ENCODE measurements at regions not wholly inside any gene's neighbourhood (a gene's known extent, or its start where the extent isn't known, plus 50 kb on each side); places are given as distances from the start of the nearest gene placed in this dataset.

DNA sequence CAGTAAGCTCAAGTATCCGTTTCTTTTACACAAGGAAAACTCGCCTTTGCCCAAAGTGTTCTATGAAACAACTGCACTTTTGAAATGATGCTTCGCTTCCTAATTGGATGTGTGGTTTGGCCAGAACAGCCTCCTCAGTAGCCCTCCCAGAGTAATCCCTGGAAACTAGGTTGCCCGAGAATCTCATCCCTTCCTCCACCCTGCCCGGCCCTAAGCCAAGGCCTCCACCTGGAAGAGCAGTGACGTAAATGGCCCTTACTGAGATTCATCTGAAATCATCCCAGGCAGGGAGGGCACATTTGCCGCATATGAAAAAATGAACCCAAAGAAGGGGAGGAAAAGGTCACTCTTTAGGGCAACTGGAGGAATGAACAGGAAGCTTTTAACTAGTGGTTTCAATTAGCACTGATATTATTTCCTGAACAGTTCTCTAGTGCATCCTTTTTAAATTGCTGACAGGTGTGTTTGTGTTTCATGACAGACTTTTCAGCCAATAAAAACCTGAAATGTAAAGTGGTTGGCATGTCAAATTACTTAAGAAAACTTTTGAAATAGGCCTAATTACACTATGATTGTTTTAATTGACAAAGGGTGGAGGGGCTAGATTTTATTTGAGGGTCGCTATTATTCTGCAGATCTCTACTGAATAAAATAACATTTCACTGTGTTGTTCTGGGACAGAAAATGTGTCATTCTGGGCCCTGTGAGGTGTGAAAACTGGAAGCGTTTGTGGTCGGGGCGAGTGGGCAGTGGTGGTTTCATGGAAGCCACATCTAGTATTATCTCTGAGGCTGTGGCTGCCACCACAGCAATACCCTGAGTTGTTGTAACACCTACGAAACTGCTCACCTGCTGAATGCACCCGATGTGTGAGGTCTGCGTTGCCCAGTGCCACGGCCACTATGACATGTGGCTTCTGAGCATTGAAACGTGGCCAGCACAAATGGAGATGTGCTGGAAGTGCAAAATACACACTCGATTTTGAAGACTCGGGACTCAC is 112.1 kb downstream of the ZIC5 start:
- DNase-seq: no peak

DNA sequence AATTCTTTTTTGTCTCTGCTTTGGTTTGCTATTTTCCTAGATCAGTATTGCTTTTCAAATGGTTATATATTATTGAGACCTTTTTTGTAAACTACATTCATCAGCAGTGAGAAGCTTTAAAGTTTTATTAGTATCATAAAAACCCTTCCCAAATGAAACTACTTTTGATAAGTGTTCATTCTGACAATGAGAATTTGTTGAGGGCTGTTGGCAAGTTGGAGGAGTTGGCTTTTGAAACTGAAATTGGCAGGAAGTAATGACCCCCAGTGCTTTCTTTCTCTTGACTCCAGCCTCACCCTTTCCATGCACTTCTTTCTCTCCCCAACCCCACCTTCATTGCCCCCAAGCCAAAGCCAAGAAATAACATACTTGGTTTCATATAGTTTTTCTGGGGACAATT is 113.8 kb downstream of the ZIC5 start:
- DNase-seq: no peak

DNA sequence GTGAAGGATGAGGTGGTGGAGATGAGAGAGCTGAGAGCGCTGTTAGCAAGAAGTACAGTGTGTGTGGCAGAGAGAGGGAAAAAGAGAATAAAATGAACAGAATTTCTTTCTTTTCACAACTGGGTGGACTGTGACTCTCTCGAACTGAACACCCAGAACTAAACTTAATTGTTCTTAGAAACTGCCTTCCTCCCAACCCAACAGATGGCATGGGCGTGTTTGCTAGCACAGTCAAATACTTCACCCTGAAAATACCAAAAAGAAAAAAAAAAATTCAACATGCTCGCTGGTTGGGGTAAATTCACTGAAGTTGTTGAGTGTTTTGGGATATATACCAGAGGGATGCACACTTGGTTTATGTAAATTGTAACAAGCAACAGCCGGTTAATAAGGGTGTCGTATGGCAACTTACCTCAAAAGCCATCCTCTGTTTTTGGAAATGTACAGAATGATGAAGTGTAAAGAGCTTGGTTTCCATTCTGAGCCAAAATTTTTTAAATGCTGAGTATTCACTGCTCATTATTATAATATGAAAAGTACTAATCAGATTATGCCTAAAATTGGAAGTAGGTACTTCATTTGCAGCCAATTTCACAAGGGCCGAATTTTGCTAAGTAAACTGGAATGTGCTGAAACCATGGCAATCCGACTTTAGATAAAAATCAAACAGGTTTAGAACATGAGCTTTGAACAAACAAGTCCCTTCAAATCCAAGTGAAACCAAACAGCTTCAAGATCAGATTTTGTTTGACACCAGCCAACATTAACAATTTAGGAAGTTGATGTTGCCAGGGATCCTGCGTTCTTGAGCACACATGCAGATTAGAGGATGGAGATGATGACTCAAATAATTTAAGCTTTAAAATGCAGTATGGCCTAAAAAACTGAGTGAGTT is 115.8 kb downstream of the ZIC5 start:
- DNase-seq: no peak

DNA sequence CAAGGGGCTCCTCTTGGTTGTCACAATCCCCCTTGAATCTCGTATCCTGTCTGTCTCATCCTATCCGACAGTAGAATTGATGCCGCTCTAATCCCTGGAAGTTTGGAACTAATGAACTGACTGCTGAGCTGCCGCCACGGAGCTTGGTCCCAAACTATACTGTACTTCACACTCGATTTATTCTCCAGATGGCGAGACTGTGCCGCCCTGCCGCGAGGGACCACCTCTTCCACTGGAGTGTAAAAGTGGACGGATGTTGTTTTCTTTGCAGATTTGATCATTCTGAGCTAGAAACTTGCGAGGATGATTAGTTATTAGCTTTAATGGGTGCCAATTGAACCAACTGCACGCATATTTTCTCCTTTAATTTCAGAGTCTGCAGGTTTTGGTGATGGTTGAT is 117.2 kb downstream of the ZIC5 start:
- no peak for DNase-seq

DNA sequence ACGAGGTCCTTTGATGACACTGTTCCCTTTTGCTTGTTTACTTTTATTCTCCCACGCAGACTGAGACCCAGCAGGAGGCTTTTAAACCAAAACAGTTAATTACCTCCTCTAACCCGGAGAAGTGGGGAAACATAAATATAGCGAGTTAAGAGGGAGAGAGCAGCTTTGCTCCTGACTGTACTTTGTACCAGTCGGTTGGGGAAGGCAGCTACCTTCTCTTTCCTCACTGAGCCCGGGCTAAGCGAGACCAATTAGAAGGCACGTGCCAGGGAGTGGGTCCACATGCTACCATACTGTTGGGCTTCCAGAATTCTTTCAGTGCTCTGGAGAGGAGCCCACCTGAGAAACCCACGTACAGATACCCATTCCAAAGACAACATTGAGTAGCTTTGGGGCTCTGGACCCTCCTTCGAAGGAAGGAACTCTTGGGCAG is 124.2 kb downstream of the ZIC5 start:
- no peak for DNase-seq

DNA sequence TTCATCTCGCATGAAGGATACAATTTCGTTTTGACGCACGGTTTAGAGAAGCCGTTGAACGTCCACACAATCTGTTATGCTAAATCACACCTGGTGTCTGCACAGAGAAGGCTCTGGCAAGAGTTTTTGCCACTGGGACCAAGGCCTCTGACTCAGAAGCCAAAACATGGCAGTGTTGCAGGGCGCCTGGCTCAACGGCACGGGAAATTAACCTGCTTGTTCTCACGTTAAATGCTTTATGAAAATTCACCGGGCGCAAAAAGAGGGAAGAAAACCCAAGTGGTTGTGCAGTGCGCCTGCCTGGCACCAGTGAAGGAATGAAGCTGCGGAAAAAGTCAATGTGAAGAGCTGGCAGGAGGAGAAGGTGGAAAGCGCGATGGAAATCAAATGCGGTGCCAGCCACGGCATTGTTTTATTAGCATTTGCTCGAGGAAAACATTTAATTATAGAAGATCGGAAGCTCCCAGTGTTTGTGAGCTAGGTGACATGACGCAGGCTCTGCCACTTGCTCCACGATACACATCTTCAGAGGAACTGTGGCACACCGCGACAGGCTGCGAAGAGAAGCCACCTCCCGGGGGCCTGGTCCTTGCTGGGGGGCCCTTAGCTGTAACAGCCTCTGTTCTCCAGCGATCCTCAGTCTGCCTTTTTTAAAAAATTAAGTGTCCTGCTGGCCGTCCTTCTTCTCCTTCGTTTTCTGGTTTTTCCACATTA is 126.2 kb downstream of the ZIC5 start:
- DNase-seq: no peak

DNA sequence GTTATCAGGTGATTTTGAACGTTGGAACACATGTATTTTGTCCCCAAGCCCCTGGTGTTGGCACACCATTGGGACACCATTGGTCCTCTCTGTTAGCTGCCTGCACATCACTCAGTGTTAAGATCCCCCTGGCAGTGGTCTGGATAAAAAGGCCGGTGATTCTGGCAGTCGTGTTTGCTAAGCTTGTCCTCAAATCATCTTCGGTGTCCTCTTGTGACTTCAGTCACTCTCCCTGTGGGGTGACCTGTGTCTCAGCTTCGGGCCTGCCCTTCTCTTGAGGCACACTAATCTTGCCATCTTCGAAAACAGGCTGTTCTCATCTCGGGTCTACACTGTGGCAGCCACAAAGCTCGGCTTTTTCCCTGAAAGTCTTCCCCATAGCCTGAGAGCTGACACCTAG is 127.1 kb downstream of the ZIC5 start:
- no peak for DNase-seq

DNA sequence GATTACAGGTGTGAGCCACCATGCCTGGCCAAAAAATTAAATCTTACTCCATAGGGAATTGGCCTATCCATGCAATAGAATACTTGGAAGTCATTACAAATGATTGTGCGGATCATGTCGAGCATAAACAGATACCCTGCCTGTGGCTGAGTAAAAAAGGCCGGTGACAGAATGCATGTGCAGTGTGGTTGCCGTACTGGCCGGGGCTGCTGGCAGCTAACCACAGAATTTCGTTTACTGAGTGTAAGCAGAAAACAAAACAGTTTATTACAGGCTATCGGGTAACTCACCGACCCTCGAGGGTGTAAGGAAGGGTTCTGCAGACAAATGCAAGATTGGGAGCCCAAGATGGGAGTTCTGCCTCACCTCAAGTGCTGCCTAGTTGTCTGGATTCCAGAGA is 127.7 kb downstream of the ZIC5 start:
- DNase-seq: no peak

DNA sequence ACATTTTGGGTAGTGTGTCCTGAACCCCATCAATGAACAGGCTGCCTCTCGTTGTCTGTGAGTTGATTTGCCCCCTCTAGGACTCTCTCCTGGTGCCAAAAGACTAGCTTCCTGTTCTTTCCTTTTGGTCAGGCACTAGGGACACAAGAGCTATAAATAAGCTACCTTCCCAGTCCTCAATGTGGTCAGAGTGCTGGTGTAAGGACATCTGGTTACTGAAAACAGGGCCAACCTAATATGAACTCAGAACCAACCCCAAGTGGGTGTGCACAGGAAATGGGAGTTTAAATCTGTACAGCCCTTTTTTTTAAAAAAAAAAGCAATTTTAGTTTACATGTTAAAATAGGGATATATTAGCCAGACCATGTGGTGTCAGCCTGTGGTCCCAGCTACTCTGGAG is 129.2 kb downstream of the ZIC5 start:
- no peak for DNase-seq

DNA sequence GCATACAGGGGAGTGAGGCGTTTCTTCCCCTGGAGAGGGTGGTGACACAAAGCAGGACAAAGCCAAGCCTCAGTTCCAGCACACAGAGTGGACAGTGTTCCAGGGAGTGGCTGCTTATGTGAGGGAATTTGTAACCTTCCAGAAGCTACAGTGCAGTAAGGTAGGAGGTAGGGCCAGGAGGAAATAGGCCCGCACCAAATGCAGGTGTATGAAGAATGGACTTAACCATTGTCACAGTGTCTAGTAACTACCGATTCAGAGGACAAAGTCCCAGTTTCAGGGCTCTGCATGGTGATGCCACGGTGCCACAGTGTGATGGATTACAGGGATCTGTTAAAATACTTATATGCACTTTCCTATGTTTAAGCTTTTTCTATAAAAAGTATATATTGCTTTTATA is 135.3 kb downstream of the ZIC5 start:
- DNase-seq: no peak

DNA sequence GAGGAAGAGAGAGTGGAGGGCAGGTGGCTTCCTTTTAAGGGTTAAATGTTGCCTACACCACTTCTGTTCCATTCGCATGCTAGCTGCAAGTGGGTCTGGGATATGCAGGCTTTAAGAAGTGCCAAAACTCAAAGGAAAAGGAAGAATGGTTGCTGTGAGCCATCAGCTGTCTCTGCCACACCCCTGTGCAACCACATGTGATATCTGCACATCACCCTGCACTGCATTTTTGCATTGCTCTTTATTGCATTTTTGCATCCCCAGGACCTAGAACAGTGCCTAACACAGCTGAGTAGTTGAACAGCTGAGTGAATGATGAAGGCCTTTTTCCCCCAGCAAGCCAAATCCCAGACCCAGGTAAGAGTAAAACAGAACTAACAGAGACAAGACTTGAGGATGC is 136.1 kb downstream of the ZIC5 start:
- DNase-seq: no peak

DNA sequence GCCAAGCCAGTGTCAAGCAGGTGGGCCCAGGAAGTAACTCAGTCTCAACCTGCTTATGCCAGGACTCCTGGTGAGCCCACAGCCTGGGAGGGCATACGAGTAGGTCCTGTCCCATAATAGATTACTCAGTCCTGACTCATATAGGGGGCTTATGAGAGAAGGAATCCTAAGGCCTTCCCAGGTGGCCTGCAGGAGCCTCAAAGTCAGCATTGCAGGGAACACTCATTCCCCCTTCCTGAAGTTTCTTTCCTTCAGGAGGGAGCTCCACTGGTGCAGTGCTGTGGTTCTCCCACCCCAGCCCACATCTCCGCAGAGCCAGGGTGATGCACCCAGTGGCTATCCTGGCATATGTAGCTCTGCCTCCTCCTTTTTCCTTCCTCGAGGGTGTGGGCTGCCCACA is 137.3 kb downstream of the ZIC5 start:
- DNase-seq: no peak

DNA sequence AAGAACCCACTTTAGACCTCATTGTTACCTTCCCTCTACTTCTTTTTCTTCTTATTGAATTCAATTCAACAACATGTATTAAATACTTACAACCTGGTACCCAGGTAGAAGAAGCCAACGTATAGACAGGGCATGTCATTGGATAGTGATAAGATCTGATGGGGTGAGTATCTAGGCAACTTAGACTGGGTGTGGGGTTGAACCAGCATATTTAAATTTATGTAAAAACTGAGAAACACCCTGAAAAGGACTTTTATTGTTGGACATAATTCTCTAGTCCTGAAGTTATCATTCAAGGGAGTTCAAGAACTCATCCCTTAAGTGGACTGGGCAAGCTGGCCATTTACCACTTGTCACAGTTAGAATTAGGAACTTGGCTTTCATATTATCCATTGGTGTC is 139.2 kb downstream of the ZIC5 start:
- DNase-seq: no peak

DNA sequence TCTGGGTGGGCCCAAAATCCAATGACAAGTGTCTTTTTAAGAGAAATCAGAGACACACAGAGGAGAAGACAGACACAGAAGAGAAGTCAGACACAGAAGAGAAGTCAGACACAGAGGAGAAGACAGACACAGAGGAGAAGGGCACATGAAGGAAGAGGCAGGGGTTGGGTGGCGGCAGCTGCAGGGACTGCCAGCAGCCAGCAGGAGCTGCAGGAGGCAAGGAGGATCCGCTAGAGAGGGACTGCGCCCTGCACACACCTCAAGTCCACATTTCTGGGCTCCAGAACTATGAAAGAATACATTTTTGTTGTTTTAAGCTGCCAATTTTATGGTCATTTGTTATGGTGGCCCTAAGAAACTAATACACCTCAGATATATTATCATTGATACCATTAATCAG is 140.6 kb downstream of the ZIC5 start:
- no peak for DNase-seq

DNA sequence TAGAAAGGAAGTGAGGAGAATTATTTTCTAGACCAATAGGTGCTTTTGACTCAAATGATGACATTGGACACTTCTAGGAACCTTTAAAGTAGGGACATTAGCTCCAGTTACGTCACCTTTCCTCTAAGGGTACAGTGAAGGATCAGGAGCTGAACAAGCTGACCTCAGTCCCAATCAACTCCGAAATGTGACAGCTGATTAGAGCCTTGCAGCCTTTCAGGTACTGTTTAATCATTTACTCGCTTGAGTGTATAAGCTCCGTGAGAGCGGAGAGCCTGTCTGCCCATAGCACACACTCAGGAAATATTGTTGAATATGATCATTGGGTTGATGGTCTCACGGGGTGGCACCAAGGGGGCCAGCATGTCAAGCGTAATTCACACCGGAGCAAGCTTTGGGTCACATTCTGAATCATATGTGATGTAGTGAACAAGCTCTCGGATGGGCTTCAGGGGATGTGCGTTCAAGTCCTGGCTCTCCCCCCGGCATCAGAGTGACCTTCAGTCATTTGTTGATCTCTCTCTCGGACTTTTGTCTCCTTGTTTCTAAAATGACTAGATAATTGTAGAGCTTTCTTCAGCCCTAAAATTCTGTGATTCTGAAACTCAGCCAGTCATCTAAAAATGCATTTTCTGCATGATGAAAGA is 141.9 kb downstream of the ZIC5 start:
- DNase-seq: no peak

DNA sequence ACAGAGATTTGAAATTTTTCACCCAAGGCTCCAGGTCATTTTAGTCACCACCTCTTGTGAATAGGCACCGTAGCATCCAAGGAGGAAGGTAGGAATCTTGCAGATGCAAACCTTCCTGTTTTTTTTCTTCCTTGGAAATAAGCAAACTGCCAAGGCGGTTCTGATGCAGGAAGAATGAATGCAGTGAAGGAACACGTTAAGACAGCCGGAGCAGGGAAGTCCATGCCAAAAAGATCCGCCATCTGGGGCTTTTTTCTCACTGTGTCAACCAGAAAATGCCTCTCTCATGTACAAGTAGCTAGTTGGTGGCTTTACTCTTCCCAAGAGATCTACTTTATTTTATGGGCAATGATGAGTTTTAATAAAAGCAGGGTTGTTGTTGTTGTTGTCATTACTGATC is 142.4 kb downstream of the ZIC5 start:
- DNase-seq: no peak

DNA sequence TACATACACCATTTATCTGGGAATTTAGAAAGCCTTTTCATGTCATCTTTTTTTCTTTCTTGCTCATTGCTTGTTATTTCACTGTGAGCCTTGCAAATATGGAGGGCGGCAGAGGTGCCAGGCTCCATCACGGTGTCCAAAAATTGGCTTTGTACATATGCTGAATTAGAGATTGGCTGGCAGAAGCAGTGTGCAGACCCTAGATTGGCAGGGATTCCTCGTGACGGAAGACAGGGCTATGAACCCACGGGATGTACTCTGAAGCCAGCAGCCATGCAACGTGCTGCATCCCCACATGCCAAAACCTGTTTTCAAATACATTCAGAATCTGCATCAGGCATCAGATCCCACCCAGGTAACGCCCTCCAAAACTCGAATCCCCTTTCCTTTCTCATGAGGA is 142.8 kb downstream of the ZIC5 start:
- no peak for DNase-seq

DNA sequence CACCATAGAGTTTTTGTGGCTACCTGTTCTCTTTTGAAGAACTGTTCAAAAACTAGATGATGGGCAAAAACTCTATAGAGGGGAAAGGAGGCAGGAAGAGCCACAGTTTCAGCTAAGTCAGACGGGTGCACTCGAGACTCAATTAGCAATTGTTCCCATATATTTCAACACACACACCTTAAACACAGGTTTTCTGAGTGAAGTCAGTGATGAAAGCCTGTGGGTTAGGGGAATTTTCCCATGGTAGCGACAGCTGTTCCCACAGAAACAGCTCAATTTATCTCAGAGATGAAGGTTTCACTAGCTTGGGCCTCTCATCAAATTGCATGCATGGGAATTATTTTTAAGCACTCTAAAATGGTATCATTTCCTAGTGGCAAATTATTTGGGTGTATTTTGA is 143.4 kb downstream of the ZIC5 start:
- no peak for DNase-seq

DNA sequence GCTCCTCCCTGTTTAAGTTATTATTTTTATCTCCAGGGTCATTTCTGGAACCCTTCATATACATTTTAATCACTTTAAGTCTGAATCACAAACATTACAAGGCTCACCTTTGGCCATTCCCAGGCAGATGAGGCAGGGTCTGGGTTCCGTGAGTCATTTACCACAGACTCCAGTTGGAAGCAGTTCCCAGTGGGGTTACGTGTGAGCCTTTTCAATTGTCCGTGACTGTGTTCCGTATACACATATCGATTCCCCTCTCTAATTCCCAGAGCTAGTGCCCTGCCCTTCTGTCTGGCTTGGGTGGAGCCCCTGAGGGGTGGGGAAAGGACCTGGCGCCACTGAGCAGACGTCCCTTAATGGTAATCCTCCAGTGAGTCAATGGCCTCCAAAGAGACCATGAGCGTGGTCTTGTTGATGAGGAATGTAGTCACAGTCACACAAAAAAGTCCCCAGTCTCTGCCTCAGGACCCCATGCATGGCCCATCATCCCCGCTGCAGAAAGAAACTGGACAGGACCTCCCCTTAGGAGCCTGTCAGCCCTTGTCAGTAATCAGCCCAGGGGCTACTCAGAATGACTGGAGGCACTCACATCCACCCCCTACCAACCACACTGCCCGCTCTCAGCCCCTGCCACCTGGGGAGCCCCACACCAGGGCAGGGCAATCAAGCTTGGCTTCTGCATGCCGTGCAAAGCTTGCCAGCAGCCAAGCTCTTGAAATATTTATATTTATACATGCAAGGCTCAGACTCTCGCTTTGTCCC is 144.4 kb downstream of the ZIC5 start:
- no peak for DNase-seq

DNA sequence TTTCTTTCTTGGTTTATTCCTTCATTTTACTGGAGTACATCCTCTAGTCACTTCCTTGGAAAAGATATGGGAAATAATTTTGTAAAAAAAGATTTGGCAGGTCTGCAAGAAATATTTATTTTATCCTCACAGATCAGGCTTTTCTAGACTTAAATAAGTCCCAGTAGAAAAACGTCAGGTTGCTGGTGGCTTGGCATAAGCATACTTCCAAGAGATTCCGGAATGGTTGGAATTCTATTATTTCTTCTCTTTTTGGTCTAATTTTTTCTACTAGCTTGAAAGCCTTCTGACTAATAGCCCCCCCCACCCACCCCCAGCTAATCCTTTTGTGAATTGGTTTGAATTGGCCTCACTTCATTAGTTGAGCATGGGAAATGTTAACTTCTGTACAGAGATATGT is 147.6 kb downstream of the ZIC5 start:
- no peak for DNase-seq

DNA sequence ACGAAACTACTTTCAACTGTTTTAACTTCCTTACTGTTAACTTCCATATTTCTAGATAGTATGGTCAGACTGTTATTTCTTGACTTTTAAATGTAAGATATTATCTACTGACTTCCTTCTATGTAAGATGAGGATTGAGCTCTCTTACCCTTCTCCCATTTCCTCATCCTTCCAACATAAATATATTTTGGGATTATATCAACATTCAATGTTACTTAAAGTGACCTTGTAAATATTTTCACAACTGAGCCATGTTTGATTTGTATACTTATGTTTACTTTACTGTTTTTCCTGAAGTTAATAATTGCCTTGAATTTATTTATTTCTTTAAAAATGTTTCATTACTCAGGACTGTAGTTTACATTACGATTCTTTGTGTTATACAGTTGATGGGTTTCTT is 148.7 kb downstream of the ZIC5 start:
- no peak for DNase-seq

DNA sequence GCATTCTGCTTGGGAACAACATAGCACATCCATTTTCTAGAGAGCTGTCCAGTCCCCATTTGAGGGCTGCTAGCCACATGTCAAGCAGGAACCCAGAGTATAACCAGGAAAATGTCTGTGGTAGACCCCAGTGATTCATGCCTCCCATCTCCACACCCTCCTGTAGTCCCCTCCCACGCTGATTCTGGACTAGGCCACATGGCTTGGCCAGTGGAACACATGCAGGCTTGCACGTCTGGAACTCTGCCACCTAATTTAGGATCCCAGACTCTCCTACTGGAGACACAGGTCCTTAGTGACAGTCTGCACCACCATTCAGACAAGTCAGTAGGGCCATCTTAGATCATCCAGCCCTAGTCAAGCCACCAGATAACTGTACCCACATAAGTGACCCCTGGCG is 149.8 kb downstream of the ZIC5 start:
- DNase-seq: no peak

Data from NCI-H2227 treated with DMSO at 0.1 percent for 48 hours (cell line).